IPS-20b (cell line): ENCODE measurements at regions not wholly inside any gene's neighbourhood (a gene's known extent, or its start where the extent isn't known, plus 50 kb on each side); places are given as distances from the start of the nearest gene placed in this dataset.

Experiments used
- H3K27ac ChIP-seq: one replicate; pipeline ENCODE4 v1.5.1; 2013; ENCODE audit warnings: low read length
- H3K27me3 ChIP-seq: 2 replicates; pipeline ENCODE4 v1.6.1; 2013; ENCODE audit warnings: mild to moderate bottlenecking, low read length, inconsistent platforms; ENCODE audit not compliant: insufficient read depth
- H3K36me3 ChIP-seq: 2 replicates; pipeline ENCODE4 v1.6.1; 2013; ENCODE audit warnings: low read depth, mild to moderate bottlenecking, inconsistent platforms, low read length, moderate library complexity; ENCODE audit not compliant: insufficient read depth
- H3K4me1 ChIP-seq: 2 replicates; pipeline ENCODE4 v1.6.1; 2013; ENCODE audit warnings: mild to moderate bottlenecking, control low read depth, inconsistent platforms, low read length, moderate library complexity; ENCODE audit not compliant: insufficient read depth
- H3K4me3 ChIP-seq: 2 replicates; pipeline ENCODE4 v1.5.1; 2013; ENCODE audit warnings: mild to moderate bottlenecking, low read length, inconsistent platforms
- H3K9ac ChIP-seq: 2 replicates; pipeline ENCODE4 v1.6.1; 2013; ENCODE audit warnings: low read depth, mild to moderate bottlenecking, inconsistent platforms, low read length, moderate library complexity
- H3K9me3 ChIP-seq: 2 replicates; pipeline ENCODE4 v1.6.1; 2013; ENCODE audit warnings: mild to moderate bottlenecking, low read depth, low read length, inconsistent platforms; ENCODE audit not compliant: insufficient read depth

DNA sequence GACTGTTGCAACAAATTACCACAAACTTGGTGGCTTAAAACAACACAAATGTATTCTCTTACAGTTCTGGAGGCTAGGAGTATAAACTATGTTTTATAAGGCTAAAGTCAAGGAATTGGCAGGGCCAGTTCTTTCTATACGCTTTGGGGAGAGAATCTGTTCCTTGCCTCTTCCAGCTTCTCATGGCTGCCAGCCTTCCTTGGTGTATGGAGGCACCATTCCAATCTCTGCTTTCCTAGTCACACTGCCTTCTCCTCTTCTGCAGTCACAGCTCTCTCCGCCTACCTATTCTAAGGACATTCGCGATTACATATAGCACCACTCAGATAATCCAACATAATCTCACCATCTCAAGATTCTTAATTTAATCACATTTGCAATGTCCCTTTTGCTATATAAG, 140.4 kb upstream of the GNAO1 start:
- H3K9me3 ChIP-seq, result no peaks in the 10 kb centered on the region
- H3K4me3 ChIP-seq, result no peak overlapping the region
- no peaks in the 10 kb centered on the region for H3K4me1 ChIP-seq
- H3K9ac ChIP-seq, result no peak overlapping the region
- H3K27ac ChIP-seq, result no peak overlapping the region
- no peaks in the 10 kb centered on the region for H3K27me3 ChIP-seq
- no peaks in the 10 kb centered on the region for H3K36me3 ChIP-seq

DNA sequence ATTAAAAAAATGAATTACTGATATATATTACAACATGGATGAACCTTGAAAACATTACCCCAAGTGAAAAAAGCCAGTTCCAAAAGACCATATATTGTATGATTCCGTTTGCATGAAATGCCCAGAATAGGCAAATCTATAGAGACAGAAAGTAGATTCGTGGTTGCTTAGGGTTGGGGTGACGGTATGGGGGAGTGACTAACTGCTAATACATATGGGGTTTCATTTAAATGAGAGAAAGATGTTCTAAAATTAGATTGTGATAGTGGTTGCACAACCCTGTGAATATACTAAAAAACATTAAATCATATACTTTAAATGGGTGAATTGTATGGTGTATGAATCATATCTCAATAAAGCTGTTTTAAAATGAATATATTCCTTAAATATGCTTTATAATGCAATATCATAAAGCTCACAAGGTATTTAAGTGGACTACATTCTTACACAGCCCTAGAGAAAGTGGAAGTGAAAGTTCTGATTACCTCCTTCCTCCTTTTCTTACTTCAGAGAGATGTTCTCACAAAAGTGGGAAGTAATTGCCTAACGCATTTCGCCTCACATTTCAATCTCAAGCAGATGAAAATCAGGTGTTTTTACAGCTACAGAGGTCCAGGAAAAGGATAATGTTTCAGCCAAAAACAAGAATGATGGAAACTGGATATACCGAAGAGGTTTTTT, 142.7 kb upstream of the GNAO1 start:
- no peak overlapping the region for H3K4me3 ChIP-seq
- no peak overlapping the region for H3K9ac ChIP-seq
- H3K4me1 ChIP-seq, result no peaks in the 10 kb centered on the region
- no peaks in the 10 kb centered on the region for H3K36me3 ChIP-seq
- H3K27ac ChIP-seq, result no peak overlapping the region
- H3K9me3 ChIP-seq, result no peaks in the 10 kb centered on the region
- H3K27me3 ChIP-seq, result no peaks in the 10 kb centered on the region

GRCh38 chr16:56047307-56048234, 143.7 kb upstream of the GNAO1 start:
- no peak overlapping the region for H3K4me3 ChIP-seq
- no peak overlapping the region for H3K27ac ChIP-seq
- no peaks in the 10 kb centered on the region for H3K36me3 ChIP-seq
- no peak overlapping the region for H3K9ac ChIP-seq
- H3K4me1 ChIP-seq, result no peaks in the 10 kb centered on the region
- no peaks in the 10 kb centered on the region for H3K27me3 ChIP-seq
- no peaks in the 10 kb centered on the region for H3K9me3 ChIP-seq

DNA sequence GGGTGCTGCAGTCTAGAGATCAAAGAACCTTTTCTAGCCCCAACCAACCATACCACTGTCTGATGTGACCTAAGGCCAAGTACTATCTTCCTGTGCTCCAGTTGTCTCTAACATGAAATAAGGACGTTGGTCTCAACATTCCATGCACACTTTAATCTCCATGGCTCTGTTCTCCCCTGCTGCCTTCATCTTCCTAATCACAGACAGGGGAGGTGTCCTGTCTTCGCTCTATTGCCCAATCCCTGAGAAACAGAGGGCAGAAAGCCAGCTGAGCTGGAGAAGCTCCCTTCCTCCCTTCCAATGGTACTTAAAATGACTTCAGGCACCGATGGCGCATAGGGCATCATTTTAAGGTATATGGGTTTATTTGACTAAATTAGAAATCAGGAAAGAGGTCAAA, 148.9 kb upstream of the GNAO1 start:
- no peaks in the 10 kb centered on the region for H3K36me3 ChIP-seq
- H3K27me3 ChIP-seq, result no peaks in the 10 kb centered on the region
- H3K9me3 ChIP-seq, result peaks cover 3% of the 10 kb centered on the region; the same call in 1 of the 2 replicates
- H3K27ac ChIP-seq, result no peak overlapping the region
- no peak overlapping the region for H3K4me3 ChIP-seq
- H3K9ac ChIP-seq, result no peak overlapping the region
- H3K4me1 ChIP-seq, result no peaks in the 10 kb centered on the region

GRCh38 chr16:56041556-56042140, 149.6 kb upstream of the GNAO1 start:
- no peaks in the 10 kb centered on the region for H3K27me3 ChIP-seq
- peaks cover 11% of the 10 kb centered on the region; the same call in 1 of the 2 replicates for H3K9me3 ChIP-seq
- H3K36me3 ChIP-seq, result no peaks in the 10 kb centered on the region
- H3K9ac ChIP-seq, result no peak overlapping the region
- H3K4me1 ChIP-seq, result no peaks in the 10 kb centered on the region
- no peak overlapping the region for H3K4me3 ChIP-seq
- H3K27ac ChIP-seq, result no peak overlapping the region

- H3K9me3 ChIP-seq, result peaks cover 14% of the 10 kb centered on the region; the same call in 1 of the 2 replicates
- H3K36me3 ChIP-seq, result no peaks in the 10 kb centered on the region
- H3K27me3 ChIP-seq, result no peaks in the 10 kb centered on the region
- no peak overlapping the region for H3K27ac ChIP-seq
- H3K4me1 ChIP-seq, result no peaks in the 10 kb centered on the region
- H3K9ac ChIP-seq, result no peak overlapping the region
- H3K4me3 ChIP-seq, result no peak overlapping the region
Observed at GRCh38 chr16:56038564-56039098, 152.7 kb upstream of the GNAO1 start.

- H3K4me1 ChIP-seq, result no peaks in the 10 kb centered on the region
- no peak overlapping the region for H3K9ac ChIP-seq
- no peaks in the 10 kb centered on the region for H3K36me3 ChIP-seq
- no peak overlapping the region for H3K4me3 ChIP-seq
- H3K27me3 ChIP-seq, result no peaks in the 10 kb centered on the region
- no peak overlapping the region for H3K27ac ChIP-seq
- peaks cover 8% of the 10 kb centered on the region; the same call in 1 of the 2 replicates for H3K9me3 ChIP-seq
Observed at GRCh38 chr16:56032072-56032471, 156.9 kb upstream of the CES5A start.

GRCh38 chr16:56029026-56029425, 153.9 kb upstream of the CES5A start:
- H3K4me1 ChIP-seq, result no peaks in the 10 kb centered on the region
- no peak overlapping the region for H3K9ac ChIP-seq
- no peak overlapping the region for H3K27ac ChIP-seq
- H3K27me3 ChIP-seq, result no peaks in the 10 kb centered on the region; the same call in 1 of the 2 replicates
- no peaks in the 10 kb centered on the region for H3K36me3 ChIP-seq
- H3K4me3 ChIP-seq, result no peak overlapping the region
- no peaks in the 10 kb centered on the region for H3K9me3 ChIP-seq

- no peak overlapping the region for H3K9ac ChIP-seq
- no peak overlapping the region for H3K4me3 ChIP-seq
- H3K4me1 ChIP-seq, result no peaks in the 10 kb centered on the region
- no peaks in the 10 kb centered on the region for H3K9me3 ChIP-seq
- peaks cover 7% of the 10 kb centered on the region; the same call in 1 of the 2 replicates for H3K27me3 ChIP-seq
- H3K27ac ChIP-seq, result no peak overlapping the region
- H3K36me3 ChIP-seq, result no peaks in the 10 kb centered on the region
Observed at GRCh38 chr16:56022818-56023217, 147.6 kb upstream of the CES5A start.

DNA sequence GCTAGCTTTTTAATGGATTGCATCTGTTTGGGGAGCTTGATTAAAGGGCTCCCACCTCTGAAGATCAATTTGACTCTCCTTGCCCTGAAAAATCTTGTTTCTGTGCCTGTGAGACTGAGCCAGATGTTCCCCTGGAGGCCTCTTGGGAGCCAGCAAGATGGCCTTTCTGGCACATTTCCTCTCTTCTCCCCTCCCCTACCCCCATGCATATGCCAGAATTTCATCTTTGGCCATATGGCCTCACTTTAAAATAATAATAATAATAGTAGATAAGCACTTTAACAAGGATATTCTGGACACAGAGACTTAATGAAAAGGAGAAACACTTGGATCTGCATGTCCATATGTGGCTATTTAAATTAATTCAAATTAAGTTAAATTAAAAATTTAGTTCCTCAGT, 144.1 kb upstream of the CES5A start:
- Histone ChIP-seq H3K9ac (no peak overlapping the region), H3K4me1 (no peaks in the 10 kb centered on the region), H3K27me3 (peaks cover 24% of the 10 kb centered on the region), H3K27ac (no peak overlapping the region), H3K4me3 (no peak overlapping the region), H3K36me3 (no peaks in the 10 kb centered on the region), H3K9me3 (no peaks in the 10 kb centered on the region)

GRCh38 chr16:56013962-56014552, 138.9 kb upstream of the CES5A start:
- Histone ChIP-seq H3K4me3 (no peak overlapping the region), H3K36me3 (no peaks in the 10 kb centered on the region), H3K9me3 (no peaks in the 10 kb centered on the region), H3K9ac (no peak overlapping the region), H3K27ac (no peak overlapping the region), H3K27me3 (peaks cover 47% of the 10 kb centered on the region), H3K4me1 (no peaks in the 10 kb centered on the region)
